Mesenchymal stem cell (in vitro differentiated cells and primary cell): ENCODE measurements at regions not wholly inside any gene's neighbourhood (a gene's known extent, or its start where the extent isn't known, plus 50 kb on each side); places are given as distances from the start of the nearest gene placed in this dataset.

Source experiments
- DNase-seq: peaks from one replicate; pipeline ENCODE4 v3.0.0-alpha.2; 2013
- H2AFZ ChIP-seq: one replicate; pipeline ENCODE4 v1.6.1; 2013; ENCODE audit warnings: low read depth, mild to moderate bottlenecking, control low read depth, inconsistent platforms, low read length, moderate library complexity
- H2AK5ac ChIP-seq: 2 replicates; pipeline ENCODE4 v1.6.1; 2013; ENCODE audit warnings: low read length, moderate library complexity, mild to moderate bottlenecking, inconsistent platforms; ENCODE audit not compliant: severe bottlenecking
- H2BK120ac ChIP-seq: one replicate; pipeline ENCODE4 v1.6.1; 2013; ENCODE audit warnings: low read depth, mild to moderate bottlenecking, inconsistent platforms, low read length, moderate library complexity
- H2BK12ac ChIP-seq, 2 experiments: one replicate each; pipeline ENCODE4 v1.6.1; 2013; ENCODE audit warnings: inconsistent platforms in 2 of 2, low read length in 2 of 2, mild to moderate bottlenecking in 2 of 2, moderate library complexity in 2 of 2, control low read depth in 1 of 2
- H2BK15ac ChIP-seq: one replicate; pipeline ENCODE4 v1.6.1; 2013; ENCODE audit warnings: mild to moderate bottlenecking, low read depth, inconsistent platforms; ENCODE audit not compliant: poor library complexity, severe bottlenecking
- H2BK5ac ChIP-seq: 2 replicates; pipeline ENCODE4 v1.6.1; 2013; ENCODE audit warnings: low read depth, mild to moderate bottlenecking, low read length, control low read depth, inconsistent platforms; ENCODE audit not compliant: poor library complexity, severe bottlenecking
- H3K14ac ChIP-seq, 2 experiments: one replicate each; pipeline ENCODE4 v1.6.1; 2013; ENCODE audit warnings: inconsistent platforms in 2 of 2, low read length in 2 of 2, control low read depth in 1 of 2, mild to moderate bottlenecking in 1 of 2, moderate library complexity in 1 of 2
- H3K18ac ChIP-seq, 2 experiments: one replicate each; pipeline ENCODE4 v1.6.1; 2013; ENCODE audit warnings: inconsistent platforms in 2 of 2, low read length in 2 of 2, control low read depth in 1 of 2, low read depth in 1 of 2, mild to moderate bottlenecking in 1 of 2
- H3K23ac ChIP-seq, 2 experiments: one replicate each; pipeline ENCODE4 v1.6.1; 2013; ENCODE audit warnings: inconsistent platforms in 2 of 2, low read length in 2 of 2, mild to moderate bottlenecking in 2 of 2, moderate library complexity in 2 of 2, control low read depth in 1 of 2
- H3K27ac ChIP-seq: 2 replicates; pipeline ENCODE4 v1.5.1; 2013; ENCODE audit warnings: mild to moderate bottlenecking, moderate library complexity, low read length, control low read depth, inconsistent platforms; ENCODE audit not compliant: poor library complexity, severe bottlenecking
- H3K27me3 ChIP-seq, 2 experiments: 2 replicates each; pipeline versions ENCODE4 v1.6.1 to v1.7.0; 2013; ENCODE audit warnings: low read length in 2 of 2, mild to moderate bottlenecking in 2 of 2, moderate library complexity in 2 of 2, control low read depth in 1 of 2, inconsistent platforms in 1 of 2; ENCODE audit not compliant: control insufficient read depth in 1 of 2, insufficient read depth in 1 of 2
- H3K36me3 ChIP-seq, 2 experiments: 2 replicates each; pipeline versions ENCODE4 v1.6.1 to v1.7.0; 2013; ENCODE audit warnings: low read length in 2 of 2, control low read depth in 1 of 2, inconsistent platforms in 1 of 2, low read depth in 1 of 2, mild to moderate bottlenecking in 1 of 2; ENCODE audit not compliant: insufficient read depth in 2 of 2, control insufficient read depth in 1 of 2
- H3K4ac ChIP-seq, 2 experiments: one replicate each; pipeline ENCODE4 v1.6.1; 2013; ENCODE audit warnings: inconsistent platforms in 2 of 2, low read length in 2 of 2, mild to moderate bottlenecking in 2 of 2, moderate library complexity in 2 of 2, control low read depth in 1 of 2, low read depth in 1 of 2
- H3K4me1 ChIP-seq: 2 replicates; pipeline ENCODE4 v1.6.1; 2013; ENCODE audit warnings: low read depth, low read length, control low read depth; ENCODE audit not compliant: control insufficient read depth, insufficient read depth
- H3K4me2 ChIP-seq: 2 replicates; pipeline ENCODE4 v1.6.1; 2013; ENCODE audit warnings: low read length, mild to moderate bottlenecking, inconsistent platforms; ENCODE audit not compliant: poor library complexity, severe bottlenecking
- H3K4me3 ChIP-seq, 2 experiments: 2 replicates each; pipeline versions ENCODE4 v1.5.1 to v1.7.0; 2013; ENCODE audit warnings: low read length in 2 of 2, mild to moderate bottlenecking in 2 of 2, control low read depth in 1 of 2, low read depth in 1 of 2; ENCODE audit not compliant: insufficient read depth in 1 of 2
- H3K79me1 ChIP-seq: replicated peaks from 2 replicates; pipeline ENCODE4 v1.6.1; 2013; ENCODE audit warnings: mild to moderate bottlenecking, control low read depth, low read length, inconsistent platforms; ENCODE audit not compliant: poor library complexity, severe bottlenecking
- H3K9ac ChIP-seq: 2 replicates; pipeline ENCODE4 v1.7.0; 2013; ENCODE audit warnings: mild to moderate bottlenecking, low read length, moderate library complexity
- H3K9me3 ChIP-seq: 2 replicates; pipeline ENCODE4 v1.7.0; 2013; ENCODE audit warnings: mild to moderate bottlenecking, low read length; ENCODE audit not compliant: control insufficient read depth
- H4K8ac ChIP-seq: one replicate; pipeline ENCODE4 v1.6.1; 2013; ENCODE audit warnings: inconsistent platforms, mild to moderate bottlenecking, low read length, moderate library complexity
- H4K91ac ChIP-seq: one replicate; pipeline ENCODE4 v1.6.1; 2013; ENCODE audit warnings: mild to moderate bottlenecking, low read length, inconsistent platforms
- WGBS: methylation state at CpG from one replicate; pipeline ENCODE4 v1.1.7; 2013; ENCODE audit warnings: mixed read lengths; 5-methylcytosine and 5-hydroxymethylcytosine counted together

DNA sequence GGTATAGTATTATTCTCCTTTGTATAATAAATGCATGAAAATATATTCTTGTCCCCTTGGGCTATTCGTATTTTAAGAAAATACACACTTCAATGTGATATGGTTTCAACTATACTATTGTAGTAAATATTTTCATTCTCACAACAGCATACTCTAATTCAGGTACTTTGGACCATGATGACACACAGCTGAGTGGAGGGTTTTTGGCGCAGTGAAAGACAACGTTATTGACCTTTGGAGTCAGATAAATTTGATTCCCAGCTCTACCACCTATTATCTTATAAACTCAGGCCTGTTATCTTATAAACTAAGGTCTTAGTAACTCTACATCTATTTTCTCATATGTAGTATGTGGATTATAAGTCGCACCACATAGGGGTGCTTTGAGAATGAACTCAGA, 895.9 kb upstream of the DDX18 start:
- WGBS = 92% methylated on average over 3 of the region's 4 CpGs
- H2AFZ ChIP-seq = no peak overlapping the region

DNA sequence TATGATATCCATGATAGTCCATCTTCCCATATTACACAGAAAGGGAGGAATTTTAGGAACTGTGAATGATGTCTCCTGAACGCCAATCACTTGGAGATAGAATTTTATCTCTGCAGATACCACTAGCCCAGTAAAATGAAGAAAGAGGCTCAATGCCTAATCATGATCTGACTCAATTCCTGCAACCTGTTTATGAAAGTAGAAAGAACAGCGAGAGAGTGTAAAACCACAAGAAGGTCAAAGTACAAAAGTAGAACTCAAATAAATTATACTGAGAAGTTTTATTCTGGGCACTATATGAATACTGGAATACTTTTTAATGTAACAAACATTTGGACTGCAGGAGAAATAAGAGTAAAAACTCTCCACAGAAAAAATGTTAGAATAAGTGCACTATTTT, 892.1 kb upstream of the DDX18 start:
- Histone ChIP-seq H2AFZ (no peak overlapping the region), H2BK5ac (no peak overlapping the region), H3K14ac (no peak overlapping the region), H3K23ac (no peak overlapping the region), H3K4me1 (no peaks in the 10 kb centered on the region), H4K91ac (no peak overlapping the region), H3K27me3 (no peaks in the 10 kb centered on the region), H3K36me3 (no peaks in the 10 kb centered on the region), H3K4me2 (no peak overlapping the region), H3K27ac (no peak overlapping the region), H4K8ac (no peak overlapping the region), H3K79me1 (no peaks in the 10 kb centered on the region), H3K4ac (no peak overlapping the region), H2BK15ac (no peak overlapping the region), H3K18ac (no peak overlapping the region), H2BK120ac (no peak overlapping the region), H3K4me3 (no peak overlapping the region), H3K9me3 (peaks cover 30% of the 10 kb centered on the region), H3K9ac (no peak overlapping the region), H2BK12ac (no peak overlapping the region), H2AK5ac (no peak overlapping the region)
- WGBS = no CpG with 5 or more reads among the region's 2 CpGs
- no peak for DNase-seq

More for the DNA sequence above, 895.9 kb upstream of the DDX18 start:
- H3K9ac ChIP-seq = no peak overlapping the region
- H3K23ac ChIP-seq = no peak overlapping the region
- no peak overlapping the region for H3K27ac ChIP-seq
- H2BK12ac ChIP-seq = no peak overlapping the region
- no peak for DNase-seq
- no peaks in the 10 kb centered on the region for H3K79me1 ChIP-seq
- no peak overlapping the region for H3K4me3 ChIP-seq
- no peaks in the 10 kb centered on the region for H3K36me3 ChIP-seq
- no peak overlapping the region for H3K4ac ChIP-seq
- H4K8ac ChIP-seq = no peak overlapping the region
- no peak overlapping the region for H2BK5ac ChIP-seq
- H4K91ac ChIP-seq = no peak overlapping the region
- H3K9me3 ChIP-seq = peaks cover 38% of the 10 kb centered on the region
- no peaks in the 10 kb centered on the region for H3K27me3 ChIP-seq
- no peak overlapping the region for H2AK5ac ChIP-seq
- H2BK120ac ChIP-seq = no peak overlapping the region
- H3K18ac ChIP-seq = no peak overlapping the region
- H2BK15ac ChIP-seq = no peak overlapping the region
- H3K4me1 ChIP-seq = no peaks in the 10 kb centered on the region
- no peak overlapping the region for H3K4me2 ChIP-seq
- no peak overlapping the region for H3K14ac ChIP-seq

DNA sequence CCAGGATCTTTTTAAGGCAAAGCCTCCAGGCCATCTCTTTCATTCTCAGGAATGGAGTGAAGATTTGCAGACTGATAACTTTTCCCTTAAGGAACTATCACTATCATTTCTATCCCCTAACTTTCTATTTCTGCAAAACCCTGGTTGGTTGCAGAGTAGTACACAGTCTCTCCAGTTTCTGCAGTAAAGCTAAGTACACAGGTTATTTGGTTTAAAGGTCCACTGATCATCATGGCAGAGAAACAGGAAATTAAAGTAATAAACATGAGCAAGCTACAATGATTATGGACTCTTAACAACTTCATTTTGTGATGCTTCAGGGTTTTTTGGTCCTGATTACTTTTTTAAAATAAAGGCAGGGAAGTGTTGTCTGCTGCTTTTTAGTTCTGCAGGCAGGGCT, 890.0 kb upstream of the DDX18 start:
- Histone ChIP-seq H3K4me3 (no peak overlapping the region), H2BK15ac (no peak overlapping the region), H3K9me3 (peaks cover 23% of the 10 kb centered on the region), H2BK5ac (no peak overlapping the region), H3K14ac (no peak overlapping the region), H3K18ac (no peak overlapping the region), H3K9ac (no peak overlapping the region), H3K4me1 (no peaks in the 10 kb centered on the region), H2BK12ac (no peak overlapping the region), H3K23ac (no peak overlapping the region), H2AK5ac (no peak overlapping the region), H2BK120ac (no peak overlapping the region), H4K91ac (no peak overlapping the region), H2AFZ (no peak overlapping the region), H3K36me3 (no peaks in the 10 kb centered on the region), H4K8ac (no peak overlapping the region), H3K79me1 (no peaks in the 10 kb centered on the region), H3K4me2 (no peak overlapping the region), H3K4ac (no peak overlapping the region), H3K27ac (no peak overlapping the region), H3K27me3 (no peaks in the 10 kb centered on the region)
- DNase-seq = no peak

DNA sequence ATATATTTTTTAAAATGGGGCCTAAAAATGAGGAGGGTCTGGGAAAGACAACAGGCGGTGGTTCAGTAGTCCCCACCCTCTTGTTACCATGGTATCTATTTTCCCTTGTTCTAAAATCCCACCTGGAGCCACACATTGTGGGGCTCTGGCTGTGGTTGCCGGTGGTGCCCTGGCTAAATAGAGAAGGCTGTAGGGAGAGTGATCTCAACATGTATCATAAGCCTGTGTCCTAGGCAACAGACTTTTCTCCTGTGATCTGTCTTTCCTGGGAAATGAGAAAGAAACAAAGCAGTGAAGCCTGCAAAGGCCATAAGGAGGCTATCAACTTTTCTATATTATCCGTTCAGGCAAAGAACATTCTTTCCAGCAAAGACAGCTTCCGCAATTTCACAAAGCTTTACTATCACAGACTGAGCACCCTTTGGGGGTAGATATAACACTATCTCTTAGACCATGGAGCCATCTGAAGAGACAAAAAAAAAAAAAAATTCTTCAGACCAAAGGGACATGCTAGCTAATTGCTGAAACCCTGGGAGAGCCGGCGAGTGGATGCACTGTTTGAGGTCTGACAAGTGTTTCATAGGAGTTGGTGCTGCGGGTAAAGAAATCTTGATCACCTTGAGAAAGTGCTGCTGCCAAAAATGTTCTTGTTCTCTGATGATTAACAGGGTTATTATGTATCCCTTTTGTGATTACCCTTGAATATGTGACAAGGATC, 879.2 kb upstream of the DDX18 start:
- Histone ChIP-seq H2AK5ac (no peak overlapping the region), H3K27me3 (no peaks in the 10 kb centered on the region), H2AFZ (no peak overlapping the region), H3K79me1 (no peaks in the 10 kb centered on the region), H3K4me1 (no peaks in the 10 kb centered on the region), H3K36me3 (no peaks in the 10 kb centered on the region), H3K9ac (no peak overlapping the region), H4K91ac (no peak overlapping the region), H3K23ac (no peak overlapping the region), H4K8ac (no peak overlapping the region), H3K9me3 (peaks cover 9% of the 10 kb centered on the region), H2BK120ac (no peak overlapping the region), H3K14ac (no peak overlapping the region), H3K4me2 (no peak overlapping the region), H3K4ac (no peak overlapping the region), H2BK5ac (no peak overlapping the region), H2BK15ac (no peak overlapping the region), H3K4me3 (no peak overlapping the region), H3K27ac (no peak overlapping the region), H2BK12ac (no peak overlapping the region), H3K18ac (no peak overlapping the region)
- no peak for DNase-seq
- WGBS = 92% methylated on average over 7 of the region's 7 CpGs
